NB4 (cell line): ENCODE measurements at regions not wholly inside any gene's neighbourhood (a gene's known extent, or its start where the extent isn't known, plus 50 kb on each side); places are given as distances from the start of the nearest gene placed in this dataset.

Experiments
- DNase-seq: peaks from one replicate; pipeline ENCODE4 v3.0.0; 2010; ENCODE audit warnings: low read depth
- H3K4me3 ChIP-seq: one replicate; pipeline ENCODE4 v1.5.1; 2011; ENCODE audit warnings: mild to moderate bottlenecking, low read depth, low read length, moderate library complexity
- MAX ChIP-seq: IDR thresholded peaks from 2 replicates; pipeline ENCODE4 v1.6.1; 2011; ENCODE audit warnings: low read depth, low read length
- MYC ChIP-seq: IDR thresholded peaks from 2 replicates; pipeline ENCODE4 v1.6.1; 2011; ENCODE audit warnings: low read depth, low read length
- POLR2A ChIP-seq: IDR thresholded peaks from 2 replicates; pipeline ENCODE4 v1.6.1; 2011; ENCODE audit warnings: mild to moderate bottlenecking; ENCODE audit not compliant: insufficient read length; ENCODE audit errors: extremely low read depth
- TF ChIP-seq, protein P1 (sequence below): IDR thresholded peaks from one replicate; pipeline ENCODE4 v1.5.1; 2012; ENCODE audit warnings: low read depth, low read length

GRCh38 chr2:126976721-126977328 lies 78.1 kb downstream of the TEX51 start:
- H3K4me3 ChIP-seq = no peak overlapping the region
- TF ChIP-seq MAX (no peak), MYC (no peak), POLR2A (no peak)
- TF ChIP-seq, protein P1, sequence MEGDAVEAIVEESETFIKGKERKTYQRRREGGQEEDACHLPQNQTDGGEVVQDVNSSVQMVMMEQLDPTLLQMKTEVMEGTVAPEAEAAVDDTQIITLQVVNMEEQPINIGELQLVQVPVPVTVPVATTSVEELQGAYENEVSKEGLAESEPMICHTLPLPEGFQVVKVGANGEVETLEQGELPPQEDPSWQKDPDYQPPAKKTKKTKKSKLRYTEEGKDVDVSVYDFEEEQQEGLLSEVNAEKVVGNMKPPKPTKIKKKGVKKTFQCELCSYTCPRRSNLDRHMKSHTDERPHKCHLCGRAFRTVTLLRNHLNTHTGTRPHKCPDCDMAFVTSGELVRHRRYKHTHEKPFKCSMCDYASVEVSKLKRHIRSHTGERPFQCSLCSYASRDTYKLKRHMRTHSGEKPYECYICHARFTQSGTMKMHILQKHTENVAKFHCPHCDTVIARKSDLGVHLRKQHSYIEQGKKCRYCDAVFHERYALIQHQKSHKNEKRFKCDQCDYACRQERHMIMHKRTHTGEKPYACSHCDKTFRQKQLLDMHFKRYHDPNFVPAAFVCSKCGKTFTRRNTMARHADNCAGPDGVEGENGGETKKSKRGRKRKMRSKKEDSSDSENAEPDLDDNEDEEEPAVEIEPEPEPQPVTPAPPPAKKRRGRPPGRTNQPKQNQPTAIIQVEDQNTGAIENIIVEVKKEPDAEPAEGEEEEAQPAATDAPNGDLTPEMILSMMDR = no peak
- no peak for DNase-seq

DNA sequence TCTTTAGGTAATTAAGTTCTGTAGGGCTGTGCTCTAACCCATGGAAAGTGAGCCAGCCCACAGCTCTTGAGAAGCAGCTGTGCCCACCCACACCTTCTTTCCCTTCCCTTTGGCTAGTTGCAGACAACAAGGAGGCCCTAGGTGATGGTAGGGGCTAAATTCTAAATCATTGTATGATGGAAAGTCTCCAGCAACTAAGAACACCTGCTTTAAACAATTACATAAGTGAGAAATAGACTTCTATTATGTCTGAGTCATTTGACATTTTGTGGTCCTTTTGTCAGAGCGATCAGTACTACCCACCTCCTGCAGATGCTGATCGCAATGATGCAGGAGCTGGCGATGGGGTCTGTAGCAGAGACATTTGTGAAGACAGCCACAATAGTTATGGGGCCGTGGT lies 79.6 kb downstream of the TEX51 start:
- no peak overlapping the region for H3K4me3 ChIP-seq
- TF ChIP-seq, protein P1 = no peak
- no peak for TF ChIP-seq POLR2A
- TF ChIP-seq MAX = no peak
- TF ChIP-seq MYC = no peak
- no peak for DNase-seq

DNA sequence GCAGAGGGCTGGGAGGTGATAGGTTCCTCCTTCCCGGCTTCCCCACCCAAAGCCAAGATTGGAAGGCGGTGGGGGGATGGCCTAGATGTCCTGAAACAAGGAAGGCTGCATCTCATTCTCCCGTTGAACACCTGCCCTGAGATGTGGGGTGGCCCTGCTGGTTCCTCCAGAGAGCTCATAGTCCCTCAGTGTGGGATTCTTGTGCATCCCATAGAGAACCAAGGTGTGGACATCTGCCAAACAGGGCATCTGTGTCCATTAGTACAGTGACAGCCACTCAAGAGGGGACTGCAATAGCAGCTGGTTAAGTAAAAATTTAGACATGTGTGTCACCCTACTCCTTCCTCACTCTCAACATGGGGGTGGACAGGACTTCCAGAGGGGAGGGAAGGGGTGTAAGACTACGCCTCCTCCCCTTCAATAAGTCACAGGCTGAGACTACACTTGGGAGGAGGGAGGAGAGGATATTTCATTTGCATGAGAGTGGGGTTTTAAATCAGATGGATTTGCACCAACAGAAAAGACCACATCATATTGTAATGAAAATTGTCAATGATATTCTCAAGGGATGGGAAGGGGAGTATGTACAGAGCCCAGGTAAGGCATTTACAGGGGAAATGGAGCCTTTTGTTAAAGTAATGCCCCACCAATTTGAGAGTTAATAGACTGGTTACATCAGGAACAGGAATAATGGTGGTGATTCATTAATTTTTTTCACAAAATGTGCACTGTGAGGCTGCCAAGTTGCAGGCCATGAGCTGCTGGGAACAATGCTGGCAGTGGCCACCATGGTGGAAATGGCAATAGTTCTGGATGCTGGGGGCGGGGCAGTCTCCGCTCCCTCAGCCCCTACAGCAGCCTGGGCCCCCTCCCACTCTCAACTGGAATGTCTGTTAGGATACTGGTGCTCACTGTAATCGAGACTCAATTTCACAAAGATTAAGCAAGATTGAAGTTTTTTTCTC lies 80.6 kb downstream of the TEX51 start:
- no peak overlapping the region for H3K4me3 ChIP-seq
- TF ChIP-seq MYC (no peak), POLR2A (no peak), MAX (no peak)
- TF ChIP-seq, protein P1 = no peak
- no peak for DNase-seq

DNA sequence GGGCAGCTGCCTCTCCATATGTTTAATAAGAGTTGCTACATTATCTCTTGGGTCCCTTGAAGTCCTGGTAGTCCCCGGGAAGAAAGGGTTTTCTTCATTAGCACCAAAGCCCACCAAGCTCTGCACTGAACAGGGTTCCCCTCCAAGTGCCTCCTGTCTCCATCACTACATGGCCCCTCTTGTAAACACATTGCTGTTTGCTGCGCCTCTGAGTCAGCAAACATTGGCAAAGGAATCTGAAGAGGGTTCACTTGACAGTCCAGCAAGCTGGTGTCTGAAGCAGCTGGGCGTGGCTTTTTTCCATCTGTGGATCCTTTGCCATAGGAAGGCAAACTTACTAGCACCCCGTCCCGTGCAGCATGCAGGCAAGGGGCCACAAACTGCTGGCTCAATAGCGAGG lies 82.8 kb downstream of the TEX51 start:
- no peak overlapping the region for H3K4me3 ChIP-seq
- DNase-seq = no peak
- TF ChIP-seq POLR2A (no peak), MYC (no peak), MAX (no peak)
- TF ChIP-seq, protein P1 = no peak

- no peak overlapping the region for H3K4me3 ChIP-seq
- DNase-seq = no peak
- TF ChIP-seq POLR2A (no peak), MAX (no peak), MYC (no peak)
- TF ChIP-seq, protein P1 = no peak
Measured at GRCh38 chr2:126982935-126983334, 84.2 kb downstream of the TEX51 start.
